DMS153 treated with DMSO at 0.1 percent for 48 hours (cell line): ENCODE measurements at regions not wholly inside any gene's neighbourhood (a gene's known extent, or its start where the extent isn't known, plus 50 kb on each side); places are given as distances from the start of the nearest gene placed in this dataset.

Experiments used
- DNase-seq: peaks from one replicate; lab custom pipeline; 2025; ENCODE audit not compliant: unreplicated experiment; lab: John Stamatoyannopoulos, UW

GRCh38 chr2:128755695-128756364 lies 437.2 kb upstream of the HS6ST1 start:
- DNase-seq = no peak

GRCh38 chr2:128756365-128756717 lies 437.7 kb upstream of the HS6ST1 start:
- DNase-seq = no peak

- no peak for DNase-seq
Measured at GRCh38 chr2:128765811-128766210, 447.1 kb upstream of the HS6ST1 start.

GRCh38 chr2:128768041-128768440 lies 449.4 kb upstream of the HS6ST1 start:
- DNase-seq = no peak

- DNase-seq = no peak
Measured at GRCh38 chr2:128769457-128770142, 450.9 kb upstream of the HS6ST1 start.

GRCh38 chr2:128770143-128771085 lies 451.7 kb upstream of the HS6ST1 start:
- no peak for DNase-seq

GRCh38 chr2:128771401-128771800 lies 452.7 kb upstream of the HS6ST1 start:
- DNase-seq = no peak

- DNase-seq = no peak
Measured at GRCh38 chr2:128772671-128773070, 454.0 kb upstream of the HS6ST1 start.

- no peak for DNase-seq
Measured at GRCh38 chr2:128773641-128774319, 455.1 kb upstream of the HS6ST1 start.

- DNase-seq = no peak
Measured at GRCh38 chr2:128774320-128775216, 455.9 kb upstream of the HS6ST1 start.

- no peak for DNase-seq
Measured at GRCh38 chr2:128775217-128775913, 456.7 kb upstream of the HS6ST1 start.

- DNase-seq = no peak
Measured at GRCh38 chr2:128775914-128776285, 457.2 kb upstream of the HS6ST1 start.

GRCh38 chr2:128776461-128777195 lies 458.0 kb upstream of the HS6ST1 start:
- DNase-seq = no peak

GRCh38 chr2:128777196-128778035 lies 458.7 kb upstream of the HS6ST1 start:
- no peak for DNase-seq

- DNase-seq = no peak
Measured at GRCh38 chr2:128778843-128779242, 460.2 kb upstream of the HS6ST1 start.

GRCh38 chr2:128779301-128780095 lies 460.8 kb upstream of the HS6ST1 start:
- DNase-seq = no peak

- DNase-seq = no peak
Measured at GRCh38 chr2:128780434-128781080, 461.9 kb upstream of the HS6ST1 start.
